ENCODE measurements at regions not wholly inside any gene's neighbourhood (a gene's known extent, or its start where the extent isn't known, plus 50 kb on each side); places are given as distances from the start of the nearest gene placed in this dataset.

- H4K20me1 ChIP-seq (ENCODE audit: insufficient read depth, low read length): no peaks in the 10 kb centered on the region
- no peak overlapping the region for H3K27ac ChIP-seq (ENCODE audit: insufficient read depth, low read length)
- H2BK120ac ChIP-seq (ENCODE audit: low read depth, low read length): no peak overlapping the region
- H3K18ac ChIP-seq (ENCODE audit: low read depth, low read length): no peak overlapping the region
- in situ Hi-C loops (cut with MboI; ENCODE audit: low sequenced_read_pairs): no loop called here
- DNase-seq (no peak), ATAC-seq (ENCODE audit: low read depth) (no peak)
- H4K8ac ChIP-seq (ENCODE audit: low read depth in 2 of 2, low read length in 2 of 2): no peak overlapping the region
- H3K9me1 ChIP-seq (ENCODE audit: insufficient read depth, low read length): no peaks in the 10 kb centered on the region
- intact Hi-C loops (cut with micrococcal nuclease): no loop called here
- no peak overlapping the region for H3K4me2 ChIP-seq (ENCODE audit: low read depth, low read length)
- H3K36me3 ChIP-seq (ENCODE audit: control insufficient read depth, insufficient read depth, low read length): no peaks in the 10 kb centered on the region
- WGBS, 2 experiments (ENCODE audit: extremely low coverage in 2 of 2, insufficient read length in 1 of 2): 25% methylated on average over 2 of the region's 5 CpGs; no CpG with 5 or more reads in 1 of the 2 experiments
- no peak overlapping the region for H2BK20ac ChIP-seq (ENCODE audit: low read depth, low read length)
- no peak overlapping the region for H4K5ac ChIP-seq (ENCODE audit: low read depth, low read length)
- H3K9me3 ChIP-seq (ENCODE audit: control insufficient read depth, insufficient read depth, low read length): no peaks in the 10 kb centered on the region
- no peak overlapping the region for H2BK5ac ChIP-seq (ENCODE audit: low read depth, low read length, poor library complexity, severe bottlenecking)
- H3K27me3 ChIP-seq (ENCODE audit: control insufficient read depth, insufficient read depth, low read length): peaks cover 1% of the 10 kb centered on the region; the same call in 1 of the 2 replicates
- H2BK15ac ChIP-seq (ENCODE audit: low read depth, low read length): no peak overlapping the region
- no peak overlapping the region for H3K4ac ChIP-seq (ENCODE audit: low read depth, low read length)
- BruUV-seq (replicated peaks): no TSS peak
- ChIA-PET POLR2A (ENCODE audit: unreplicated experiment) (no interaction called here), CTCF (no interaction called here)
- no peak overlapping the region for H2AK5ac ChIP-seq (ENCODE audit: low read depth, low read length)
- H3K23ac ChIP-seq (ENCODE audit: low read depth, low read length): no peak overlapping the region
- no peak overlapping the region for H2AFZ ChIP-seq (replicated peaks; ENCODE audit: low read length, poor library complexity)
- H3K79me1 ChIP-seq (ENCODE audit: low read depth in 1 of 2, low read length in 2 of 2): no peaks in the 10 kb centered on the region
- no peak overlapping the region for H3K9ac ChIP-seq (ENCODE audit: low read depth, low read length)
- no peaks in the 10 kb centered on the region for H3K4me1 ChIP-seq (ENCODE audit: control insufficient read depth, insufficient read depth, low read length)
- dilution Hi-C loops (cut with HindIII; ENCODE audit: low sequenced_read_pairs, unreplicated experiment): no loop called here
- TF ChIP-seq MAZ (IDR thresholded peaks at IDR 0.05; ENCODE audit: borderline replicate concordance, low read depth, low read length): no peak
- TF ChIP-seq FOS (IDR thresholded peaks at IDR 0.05; ENCODE audit: low read depth, low read length): no peak
- no peak for TF ChIP-seq MAFK (IDR thresholded peaks at IDR 0.05; ENCODE audit: low read depth, low read length)
- TF ChIP-seq NFE2L2 (IDR thresholded peaks at IDR 0.05; ENCODE audit: low read depth, low read length): no peak
- no peak for TF ChIP-seq SMC3 (IDR thresholded peaks at IDR 0.05; ENCODE audit: low read depth, low read length)
- TF ChIP-seq CEBPB (IDR thresholded peaks at IDR 0.05; ENCODE audit: low read depth, low read length): no peak
- TF ChIP-seq CTCF (conservative IDR thresholded peaks at IDR 0.05; ENCODE audit: low read depth, low read length): no peak
- TF ChIP-seq RCOR1 (IDR thresholded peaks at IDR 0.05; ENCODE audit: insufficient replicate concordance, low read length): no peak
- H2AK9ac ChIP-seq (replicated peaks; ENCODE audit: low read depth, low read length, poor library complexity): no peak overlapping the region
- H4K91ac ChIP-seq (ENCODE audit: insufficient read depth, low read depth, low read length): no peak overlapping the region
- H3K14ac ChIP-seq (replicated peaks; ENCODE audit: low read depth, low read length): no peak overlapping the region
- no peak overlapping the region for H3K56ac ChIP-seq (ENCODE audit: extremely low read depth, insufficient read depth, low read length)
- no peak overlapping the region for H3K4me3 ChIP-seq (ENCODE audit: insufficient read depth, low read depth, low read length)
Measured at GRCh38 chr9:2286825-2287455, 271.8 kb downstream of the SMARCA2 start.

Data from IMR-90 (cell line).